IPS-18c (cell line): ENCODE measurements at regions not wholly inside any gene's neighbourhood (a gene's known extent, or its start where the extent isn't known, plus 50 kb on each side); places are given as distances from the start of the nearest gene placed in this dataset.

ENCODE experiments used
- H3K4me3 ChIP-seq: 2 replicates; pipeline ENCODE4 v1.7.0; 2013; ENCODE audit warnings: low read depth, mild to moderate bottlenecking, low read length, moderate library complexity; ENCODE audit not compliant: insufficient read depth
- H3K9me3 ChIP-seq: one replicate; pipeline ENCODE4 v1.6.1; 2013; ENCODE audit warnings: mild to moderate bottlenecking, low read length, moderate library complexity; ENCODE audit not compliant: control insufficient read depth, insufficient read depth

- no peaks in the 10 kb centered on the region for H3K9me3 ChIP-seq
- H3K4me3 ChIP-seq, result no peak overlapping the region
Measured at GRCh38 chr11:134794192-134794591, 382.1 kb upstream of the B3GAT1 start.

- H3K9me3 ChIP-seq, result no peaks in the 10 kb centered on the region
- no peak overlapping the region for H3K4me3 ChIP-seq
Measured at GRCh38 chr11:134792677-134793076, 380.6 kb upstream of the B3GAT1 start.

DNA sequence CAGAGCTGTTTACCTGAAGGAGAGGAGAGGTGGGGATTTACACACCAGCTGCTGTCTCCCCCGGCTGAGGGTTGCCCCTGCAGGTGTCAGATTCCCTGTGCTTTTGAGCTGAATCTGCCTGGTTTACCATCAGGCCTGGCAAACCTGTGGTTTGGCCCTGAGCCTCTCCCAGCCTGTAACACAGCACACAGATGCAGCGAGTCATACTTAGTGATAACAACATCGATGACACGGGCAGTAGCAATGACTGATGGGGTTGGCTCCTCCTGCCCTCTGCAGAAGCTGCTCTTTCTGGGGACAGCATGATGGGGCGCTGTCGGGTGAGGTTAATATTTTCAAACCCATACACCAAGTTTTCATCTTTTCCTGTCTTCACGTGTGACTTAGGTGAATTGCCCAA, 380.0 kb upstream of the B3GAT1 start:
- Histone ChIP-seq H3K9me3 (no peaks in the 10 kb centered on the region), H3K4me3 (no peak overlapping the region)

DNA sequence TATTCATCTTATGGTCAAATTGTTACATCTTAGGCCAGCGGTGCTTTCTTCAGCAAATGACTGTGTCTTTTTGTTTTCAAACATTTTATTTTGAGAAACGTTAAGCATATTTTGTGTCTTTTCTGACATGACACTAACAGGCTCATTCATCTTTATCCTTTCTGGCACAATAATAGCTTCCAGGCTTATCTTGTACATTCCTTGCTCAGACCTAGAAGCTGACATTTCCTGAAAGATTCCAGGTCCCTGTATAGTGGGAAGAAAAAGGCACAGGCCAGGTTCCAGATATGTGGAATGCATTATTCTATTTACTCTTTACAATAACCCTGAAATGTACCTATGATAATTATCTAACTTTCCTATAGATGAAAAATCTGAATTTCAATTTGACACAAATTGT, 379.1 kb upstream of the B3GAT1 start:
- H3K9me3 ChIP-seq, result no peaks in the 10 kb centered on the region
- H3K4me3 ChIP-seq, result no peak overlapping the region

- H3K9me3 ChIP-seq, result no peaks in the 10 kb centered on the region
- H3K4me3 ChIP-seq, result no peak overlapping the region
Measured at GRCh38 chr11:134789104-134789503, 377.1 kb upstream of the B3GAT1 start.

- H3K9me3 ChIP-seq, result no peaks in the 10 kb centered on the region
- H3K4me3 ChIP-seq, result no peak overlapping the region
Measured at GRCh38 chr11:134786636-134787035, 374.6 kb upstream of the B3GAT1 start.

GRCh38 chr11:134785660-134786284, 373.7 kb upstream of the B3GAT1 start:
- H3K9me3 ChIP-seq, result no peaks in the 10 kb centered on the region
- H3K4me3 ChIP-seq, result no peak overlapping the region

DNA sequence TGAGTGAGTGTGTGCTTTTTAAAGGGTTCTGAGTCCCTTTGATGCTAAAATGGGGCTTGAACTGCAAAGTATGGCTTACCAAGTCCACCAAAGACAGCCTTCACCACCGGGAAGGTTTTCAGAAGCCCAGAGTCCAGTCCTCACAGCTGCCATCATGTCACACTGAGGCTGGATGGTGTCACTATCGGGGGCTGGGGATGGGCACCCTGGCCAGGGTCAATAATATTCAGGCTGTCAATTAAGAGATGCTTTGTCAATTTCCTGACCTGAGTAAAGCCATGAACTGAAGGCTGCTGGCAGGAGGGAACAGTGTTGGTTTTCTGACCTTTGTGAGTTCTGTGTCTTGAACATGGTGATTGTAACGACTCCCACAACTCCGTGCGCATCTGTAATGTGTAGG, 373.0 kb upstream of the B3GAT1 start:
- no peaks in the 10 kb centered on the region for H3K9me3 ChIP-seq
- no peak overlapping the region for H3K4me3 ChIP-seq

GRCh38 chr11:134784568-134784967, 372.5 kb upstream of the B3GAT1 start:
- Histone ChIP-seq H3K9me3 (no peaks in the 10 kb centered on the region), H3K4me3 (no peak overlapping the region)

DNA sequence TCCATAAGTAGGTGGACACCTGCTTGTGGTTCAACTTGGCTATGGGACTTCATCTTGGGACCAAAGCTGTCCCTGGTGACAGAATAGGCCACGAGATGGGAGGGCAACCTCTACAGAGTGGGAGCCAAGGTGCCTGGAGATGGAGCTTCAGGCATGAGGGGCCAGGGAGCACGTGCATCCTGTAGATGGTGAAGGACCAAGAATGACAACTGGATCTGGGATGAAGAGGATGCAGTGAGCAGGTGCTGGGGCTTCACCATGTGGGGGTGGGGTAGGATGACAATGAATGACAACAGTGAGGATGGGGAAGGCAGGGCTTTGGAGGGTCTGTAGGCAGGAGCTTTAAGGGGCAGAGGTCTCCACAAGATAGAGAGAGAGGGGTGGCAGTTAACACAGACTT, 372.0 kb upstream of the B3GAT1 start:
- Histone ChIP-seq H3K4me3 (no peak overlapping the region), H3K9me3 (no peaks in the 10 kb centered on the region)

- no peaks in the 10 kb centered on the region for H3K9me3 ChIP-seq
Measured at GRCh38 chr11:134783234-134783633, 371.2 kb upstream of the B3GAT1 start.

GRCh38 chr11:134781380-134781866, 369.4 kb upstream of the B3GAT1 start:
- H3K9me3 ChIP-seq, result no peaks in the 10 kb centered on the region

More at GRCh38 chr11:134783234-134783633, 371.2 kb upstream of the B3GAT1 start:
- H3K4me3 ChIP-seq, result no peak overlapping the region

DNA sequence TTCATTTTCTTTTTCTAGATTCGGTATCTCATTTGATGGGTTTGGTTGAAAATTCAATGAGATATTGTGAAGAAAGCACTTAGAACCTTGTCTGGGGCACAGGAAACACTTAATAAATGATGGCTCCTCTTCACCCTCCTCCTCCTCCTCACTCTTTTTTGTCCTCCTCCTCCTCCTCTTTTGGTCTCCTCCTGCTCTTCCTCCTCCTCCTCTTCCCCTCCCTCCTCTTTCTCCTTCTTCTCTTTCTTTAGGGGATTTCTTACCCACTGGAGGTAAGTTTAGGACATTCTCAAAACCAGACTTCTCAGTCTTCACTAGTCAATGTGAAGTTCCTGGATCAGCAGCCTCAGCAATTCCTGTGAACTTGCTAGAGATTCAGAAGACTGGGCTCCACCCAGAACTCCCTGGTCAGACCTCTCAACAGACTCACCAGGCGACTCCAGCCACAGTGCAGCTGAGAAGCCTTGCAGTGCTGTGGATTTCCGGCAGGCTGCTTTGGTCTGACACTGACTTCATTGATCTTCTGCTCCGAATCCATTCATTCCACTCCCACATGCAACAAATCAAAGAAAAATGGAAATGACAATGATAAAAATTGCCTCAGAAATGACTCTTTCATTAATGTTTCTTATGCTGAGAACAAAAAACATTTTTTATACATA, 368.6 kb upstream of the B3GAT1 start:
- H3K9me3 ChIP-seq, result no peaks in the 10 kb centered on the region
- H3K4me3 ChIP-seq, result no peak overlapping the region

More at GRCh38 chr11:134781380-134781866, 369.4 kb upstream of the B3GAT1 start:
- no peak overlapping the region for H3K4me3 ChIP-seq

DNA sequence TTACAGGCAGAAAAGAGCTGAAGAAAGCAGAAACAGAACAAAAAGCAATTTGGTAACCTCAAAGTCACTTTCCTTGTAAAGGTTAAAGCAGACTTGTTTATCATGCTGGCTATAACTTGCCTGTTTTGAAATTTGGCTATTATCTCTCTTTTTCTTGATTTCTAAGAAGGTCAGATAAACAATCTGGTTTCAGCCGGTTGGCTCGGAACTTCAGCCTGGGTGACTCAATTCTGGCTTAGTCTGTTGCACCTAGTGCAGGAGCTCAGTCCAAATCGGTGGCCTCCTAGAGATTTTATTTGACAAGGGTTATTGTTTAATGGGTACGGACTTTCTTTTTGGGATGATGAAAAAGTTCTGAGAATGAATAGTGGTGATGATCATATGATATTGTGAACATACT, 367.1 kb upstream of the B3GAT1 start:
- no peak overlapping the region for H3K4me3 ChIP-seq
- no peaks in the 10 kb centered on the region for H3K9me3 ChIP-seq

DNA sequence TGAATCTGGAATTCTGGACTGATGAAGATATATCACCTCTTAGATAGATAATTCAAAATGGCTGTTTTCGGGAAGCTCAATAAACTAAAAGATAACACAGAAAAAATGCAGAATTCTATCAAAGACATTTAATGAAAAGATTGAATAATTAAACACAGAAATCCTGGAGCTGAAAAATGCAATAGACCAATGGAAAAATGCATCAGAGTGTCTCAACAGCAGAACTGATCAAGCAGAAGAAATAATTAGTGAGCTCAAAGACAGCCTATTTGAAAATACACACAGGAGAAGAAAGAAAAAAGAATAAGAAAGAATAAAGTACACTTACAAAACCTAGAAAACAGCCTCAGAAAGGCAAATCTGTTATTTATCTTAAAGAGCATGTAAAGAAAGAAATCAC, 356.4 kb upstream of the B3GAT1 start:
- Histone ChIP-seq H3K4me3 (no peak overlapping the region), H3K9me3 (no peaks in the 10 kb centered on the region)

DNA sequence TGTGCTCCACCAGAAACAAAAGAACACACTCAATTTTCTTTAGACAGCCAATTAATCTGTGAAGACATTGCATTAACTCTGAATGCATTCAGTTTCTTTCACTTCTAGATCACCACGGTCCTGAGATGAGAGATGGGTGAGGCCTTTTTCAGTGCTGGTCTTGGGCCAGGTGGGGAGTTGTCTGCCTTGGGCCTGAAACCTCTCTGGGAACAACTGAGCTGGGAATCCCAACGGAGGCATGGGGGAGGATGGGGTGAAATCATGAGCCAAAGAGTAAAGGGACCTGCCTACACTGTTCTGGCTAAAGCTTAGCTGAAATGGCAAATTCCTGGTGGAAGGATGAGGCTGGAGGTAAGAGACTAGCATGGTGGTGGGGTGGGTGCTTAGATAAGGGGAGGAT, 353.5 kb upstream of the B3GAT1 start:
- Histone ChIP-seq H3K4me3 (no peak overlapping the region), H3K9me3 (no peaks in the 10 kb centered on the region)

DNA sequence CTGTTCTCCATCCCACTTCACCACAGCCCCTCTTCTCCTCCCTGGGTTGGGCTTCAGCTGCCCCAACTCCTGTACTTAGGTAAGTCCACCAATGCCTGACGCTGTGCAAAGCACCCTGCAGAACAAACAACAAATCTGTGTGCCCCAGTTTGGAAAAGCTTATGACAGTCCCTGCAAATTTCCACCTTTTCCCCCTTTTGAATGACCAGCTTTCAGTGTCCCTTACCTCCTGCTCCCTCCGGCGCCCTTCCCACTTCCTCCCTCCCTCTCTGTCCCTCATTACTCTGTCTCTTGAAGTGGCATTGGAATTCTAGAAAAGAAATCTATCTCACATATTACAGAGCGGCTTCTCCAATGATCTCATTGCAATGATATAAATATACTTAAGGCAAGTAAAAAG, 352.9 kb upstream of the B3GAT1 start:
- H3K9me3 ChIP-seq, result no peaks in the 10 kb centered on the region
- H3K4me3 ChIP-seq, result no peak overlapping the region

DNA sequence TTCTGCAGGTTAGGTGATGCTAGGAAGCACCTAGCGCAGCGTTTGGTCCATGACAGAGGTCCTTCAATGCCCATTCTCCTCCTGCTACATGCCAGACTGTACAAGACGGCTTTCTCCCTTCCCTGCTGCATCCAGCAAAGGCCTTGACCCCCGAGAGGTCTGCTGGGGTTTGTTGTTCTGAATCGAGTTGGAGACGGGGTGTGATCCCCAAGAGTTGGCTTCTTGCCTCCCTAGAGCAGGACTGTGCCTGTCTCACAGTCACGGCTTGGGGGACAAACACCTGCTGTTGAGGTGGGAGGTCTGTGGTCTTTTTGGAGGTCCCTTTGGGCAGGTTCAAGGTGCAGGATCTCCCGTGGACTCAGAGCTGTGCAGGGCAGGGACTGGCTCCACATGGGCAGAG, 352.3 kb upstream of the B3GAT1 start:
- Histone ChIP-seq H3K4me3 (no peak overlapping the region), H3K9me3 (no peaks in the 10 kb centered on the region)

DNA sequence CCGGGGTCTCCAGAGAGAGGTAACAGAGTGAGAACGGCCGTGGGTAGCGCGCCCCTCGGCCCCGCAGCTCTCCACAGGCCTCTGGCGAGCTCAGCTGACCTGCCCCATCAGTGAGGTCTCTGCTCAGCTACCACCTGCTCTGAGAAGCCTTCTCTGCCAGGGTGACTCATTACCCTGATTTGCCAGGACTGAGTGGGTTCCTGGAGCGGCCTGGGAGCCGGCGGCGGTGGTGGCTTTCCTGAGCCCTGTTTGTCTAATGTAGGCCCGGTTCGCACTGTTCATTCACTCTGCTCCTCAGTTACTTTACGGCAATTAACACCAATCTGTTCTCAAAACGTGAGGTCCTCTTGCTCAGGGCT, 351.0 kb upstream of the B3GAT1 start:
- no peak overlapping the region for H3K4me3 ChIP-seq

More for the DNA sequence above, 351.0 kb upstream of the B3GAT1 start:
- H3K9me3 ChIP-seq, result no peaks in the 10 kb centered on the region
